Prostate gland (tissue), 2 donors: ENCODE measurements at regions not wholly inside any gene's neighbourhood (a gene's known extent, or its start where the extent isn't known, plus 50 kb on each side); places are given as distances from the start of the nearest gene placed in this dataset.

Experiments
- CTCF ChIP-seq, 4 experiments: fragments of 200-600 bp in 2 of 4; fragments of 450-650 bp in 2 of 4; sonication (generic) in 2 of 4; IDR thresholded peaks; 1 replicate in 3 of 4; 2 replicates in 1 of 4; pipeline ENCODE4 v1.5.1; 2016 to 2019; ENCODE audit warnings: antibody characterized with exemption in 4 of 4, mild to moderate bottlenecking in 2 of 4, moderate library complexity in 2 of 4
- POLR2A ChIP-seq: fragments of 450-650 bp; IDR thresholded peaks from one replicate; pipeline ENCODE4 v1.6.1; 2016; ENCODE audit warnings: antibody characterized with exemption, mild to moderate bottlenecking
- POLR2AphosphoS5 ChIP-seq: sonication (generic); formaldehyde crosslinking; IDR thresholded peaks from one replicate; pipeline ENCODE4 v1.6.1; 2017; ENCODE audit warnings: antibody characterized with exemption

DNA sequence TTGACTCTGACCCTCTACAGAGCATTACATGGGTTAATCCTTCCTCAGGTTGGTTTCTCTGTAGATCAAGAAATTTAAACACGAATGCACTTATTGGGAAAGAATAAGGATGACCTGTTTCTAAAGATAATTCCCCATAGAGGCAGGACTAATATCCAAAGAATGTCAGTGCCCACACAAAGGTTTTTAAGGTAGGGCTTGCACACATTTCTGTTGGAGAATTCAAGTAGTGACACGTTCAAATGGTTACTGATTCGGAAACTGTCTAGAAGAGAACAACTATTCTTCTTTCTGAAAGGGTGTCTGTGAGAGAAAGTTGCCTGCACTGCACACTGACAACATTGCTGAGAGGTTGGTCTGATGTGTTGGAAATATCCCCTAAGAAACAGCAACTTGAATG lies 167.3 kb downstream of the ZNF326 start:
- TF ChIP-seq CTCF (IDR thresholded peaks at IDR 0.05): no peak
- TF ChIP-seq POLR2A: no peak
- TF ChIP-seq POLR2AphosphoS5: no peak
